A549 (cell line): ENCODE measurements at regions not wholly inside any gene's neighbourhood (a gene's known extent, or its start where the extent isn't known, plus 50 kb on each side); places are given as distances from the start of the nearest gene placed in this dataset.
A peak's percentile ranks its signal among the peaks of the same experiment; 100 is the strongest.

Source experiments
- ATAC-seq, 2 experiments: fragments of 200-7000 bp in 1 of 2; fragments of >200 bp in 1 of 2; cut with Nextera tagmentation in 1 of 2; cut with Tn5 transposase in 1 of 2; 3 replicates each; pipeline versions ENCODE4 v1.8.0 to v1.9.1; 2018 to 2020; ENCODE audit warnings: mild to moderate bottlenecking in 1 of 2, moderate library complexity in 1 of 2
- CTCF ChIA-PET: fragments of 300-600 bp; sonication (Branson Sonifier 250); formaldehyde crosslinking; extraction: SDS; loops from one replicate; lab custom pipeline; 2021; ENCODE audit warnings: antibody characterized with exemption, inconsistent platforms; lab: Yijun Ruan, JAX
- POLR2A ChIA-PET: fragments of 350-600 bp; formaldehyde crosslinking; extraction: SDS; loops from one replicate; lab custom pipeline; 2021; ENCODE audit warnings: antibody characterized with exemption, inconsistent platforms; lab: Yijun Ruan, JAX
- DNase-seq, 2 experiments: peaks; one replicate each; pipeline versions ENCODE4 v3.0.0 to v3.0.0-alpha.2; 2011 to 2016; ENCODE audit warnings: low read depth in 1 of 2, low spot score in 1 of 2
- FAIRE-seq: peaks from 2 replicates; lab custom pipeline; 2011; peaks lifted over from hg19 to GRCh38; lab: Jason Lieb, UNC
- H3K27ac ChIP-seq, 2 experiments: fragments of >200 bp; sonication (Bioruptor Twin); formaldehyde crosslinking; 3 replicates each; pipeline ENCODE4 v1.5.1; 2016 to 2017
- H3K4me1 ChIP-seq: fragments of >200 bp; sonication (Bioruptor Twin); formaldehyde crosslinking; 3 replicates; pipeline ENCODE4 v1.6.1; 2016
- H3K4me2 ChIP-seq: fragments of >200 bp; sonication (Bioruptor Twin); formaldehyde crosslinking; 3 replicates; pipeline ENCODE4 v1.6.1; 2016
- H3K4me3 ChIP-seq: fragments of >200 bp; sonication (Bioruptor Twin); formaldehyde crosslinking; 3 replicates; pipeline ENCODE4 v1.5.1; 2016
- H3K9me3 ChIP-seq: fragments of >200 bp; sonication (Bioruptor Twin); formaldehyde crosslinking; 3 replicates; pipeline ENCODE4 v1.6.1; 2016
- CBX8 ChIP-seq: fragments of 200-600 bp; sonication (generic); IDR thresholded peaks from 2 replicates; pipeline ENCODE4 v1.6.1; 2016
- CEBPB ChIP-seq, 2 experiments: fragments of >200 bp in 1 of 2; sonication (Bioruptor Twin) in 1 of 2; formaldehyde crosslinking in 1 of 2; IDR thresholded peaks; 2 replicates each; pipeline ENCODE4 v1.6.1; 2012 to 2016
- CHD2 ChIP-seq: fragments of 150-350 bp; IDR thresholded peaks from 2 replicates; pipeline ENCODE4 v1.6.1; 2014; ENCODE audit warnings: low read length; ENCODE audit not compliant: partially characterized antibody
- CHD4 ChIP-seq: fragments of 200-600 bp; sonication (generic); IDR thresholded peaks from 2 replicates; pipeline ENCODE4 v1.6.1; 2016; ENCODE audit warnings: antibody characterized with exemption, mild to moderate bottlenecking, borderline replicate concordance
- EP300 ChIP-seq, 2 experiments: fragments of >200 bp; sonication (Bioruptor Twin); formaldehyde crosslinking; IDR thresholded peaks; 2 replicates in 1 of 2; 3 replicates in 1 of 2; pipeline ENCODE4 v1.6.1; 2016 to 2017
- ESRRA ChIP-seq: fragments of 150-350 bp; IDR thresholded peaks from 2 replicates; pipeline ENCODE4 v1.6.1; 2014; ENCODE audit warnings: mild to moderate bottlenecking, low read length, borderline replicate concordance
- FOSL2 ChIP-seq, 2 experiments: fragments of 450-650 bp in 1 of 2; fragments of >200 bp in 1 of 2; sonication (Bioruptor Twin) in 1 of 2; formaldehyde crosslinking; IDR thresholded peaks; 2 replicates each; pipeline versions ENCODE4 v1.5.0 to v1.6.1; 2016 to 2020; ENCODE audit warnings: mild to moderate bottlenecking in 1 of 2, moderate library complexity in 1 of 2
- JUNB ChIP-seq: fragments of >200 bp; sonication (Bioruptor Twin); formaldehyde crosslinking; IDR thresholded peaks from 2 replicates; pipeline ENCODE4 v1.6.1; 2016
- KDM1A ChIP-seq: fragments of 200-600 bp; sonication (generic); IDR thresholded peaks from 2 replicates; pipeline ENCODE4 v1.6.1; 2016; ENCODE audit warnings: low read depth, mild to moderate bottlenecking
- MAFK ChIP-seq: fragments of 450-650 bp; IDR thresholded peaks from 2 replicates; pipeline ENCODE4 v1.6.1; 2014; ENCODE audit not compliant: partially characterized antibody
- MYC ChIP-seq: IDR thresholded peaks from 2 replicates; pipeline ENCODE4 v1.6.1; 2012; ENCODE audit warnings: mild to moderate bottlenecking, inconsistent platforms, low read length, improper control_type of control experiment, borderline replicate concordance
- NPAS2 ChIP-seq: fragments of 250-450 bp; sonication (Bioruptor Pico); IDR thresholded peaks from 2 replicates; pipeline ENCODE4 v1.8.0; 2022; ENCODE audit warnings: mild to moderate bottlenecking, moderate library complexity, borderline replicate concordance
- POLR2A ChIP-seq: IDR thresholded peaks from 2 replicates; pipeline ENCODE4 v1.6.1; 2012; ENCODE audit warnings: mild to moderate bottlenecking, low read length
- POLR2AphosphoS2 ChIP-seq: conservative IDR thresholded peaks from 2 replicates; pipeline ENCODE4 v1.6.1; 2012; ENCODE audit warnings: low read length, improper control_type of control experiment, inconsistent platforms
- RNF2 ChIP-seq: fragments of 200-600 bp; sonication (generic); IDR thresholded peaks from 2 replicates; pipeline ENCODE4 v1.6.1; 2016; ENCODE audit warnings: low read depth, mild to moderate bottlenecking, antibody characterized with exemption, moderate library complexity, borderline replicate concordance
- ZC3H11A ChIP-seq: fragments of 450-650 bp; IDR thresholded peaks from 2 replicates; pipeline ENCODE4 v1.6.1; 2014; ENCODE audit warnings: antibody characterized with exemption, mild to moderate bottlenecking
- ZNF302 ChIP-seq: fragments of 250-450 bp; sonication (Bioruptor Pico); IDR thresholded peaks from 2 replicates; pipeline ENCODE4 v1.9.0; 2021; ENCODE audit warnings: inconsistent platforms, mild to moderate bottlenecking, moderate library complexity
- WGBS: methylation state at CpG from one replicate; pipeline ENCODE4 v1.1.6; 2017; ENCODE audit errors: missing lambda C conversion rate; 5-methylcytosine and 5-hydroxymethylcytosine counted together
- TF ChIP-seq, protein P1 (sequence below): fragments of 150-350 bp; IDR thresholded peaks from 2 replicates; pipeline ENCODE4 v1.6.1; 2014; ENCODE audit warnings: low read depth, mild to moderate bottlenecking, low read length
- TF ChIP-seq, protein P2 (sequence below): fragments of 450-650 bp; IDR thresholded peaks from 2 replicates; pipeline ENCODE4 v1.6.1; 2014; ENCODE audit warnings: antibody characterized with exemption
- TF ChIP-seq, protein P3 (sequence below): fragments of >200 bp; sonication (Bioruptor Twin); formaldehyde crosslinking; IDR thresholded peaks from 2 replicates; pipeline ENCODE4 v1.6.1; 2016

DNA sequence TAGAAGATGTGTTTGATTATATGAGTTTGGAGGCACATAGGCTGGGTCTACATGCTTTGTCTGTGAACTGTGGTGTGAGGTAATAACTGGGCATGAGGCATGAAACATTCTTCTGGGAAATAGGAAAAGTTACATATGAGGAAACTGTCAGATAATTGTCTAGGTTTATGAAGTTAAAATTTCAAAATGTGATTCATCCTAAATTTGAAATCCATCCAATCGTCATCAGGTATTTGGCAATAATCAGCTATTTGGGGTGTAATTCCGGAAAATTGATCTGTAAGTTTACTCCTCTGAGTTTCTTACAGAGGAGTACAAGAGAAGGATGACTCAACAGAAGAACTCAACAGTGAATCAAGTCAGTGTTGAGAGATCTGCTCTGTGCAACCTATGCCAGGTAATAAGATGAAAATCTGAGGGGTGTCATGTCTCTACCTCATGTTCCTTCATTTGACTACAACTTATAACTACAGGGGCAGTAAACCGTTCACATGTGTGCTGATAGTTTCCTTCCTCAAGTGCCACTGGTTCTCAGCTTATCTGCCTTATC lies 1171.6 kb upstream of the CDH18 start:
- POLR2A ChIA-PET, result no interaction called here
- Histone ChIP-seq H3K4me3 (no peak overlapping the region), H3K4me1 (no peaks in the 10 kb centered on the region), H3K4me2 (no peak overlapping the region), H3K27ac (no peak overlapping the region), H3K9me3 (no peaks in the 10 kb centered on the region)
- no peak for ATAC-seq
- CTCF ChIA-PET, result no interaction called here
- no peak for FAIRE-seq
- TF ChIP-seq CBX8 (no peak), ZNF302 (CRISPR knock-in tag) (no peak), NPAS2 (CRISPR knock-in tag) (no peak), CHD2 (no peak), FOSL2 (IDR thresholded peaks at IDR 0.05) (no peak), FOSL2 (CRISPR knock-in tag; IDR thresholded peaks at IDR 0.05) (no peak), EP300 (IDR thresholded peaks at IDR 0.05) (no peak), MYC (no peak), POLR2AphosphoS2 (no peak), RNF2 (no peak), ESRRA (no peak), POLR2A (no peak)
- TF ChIP-seq, protein P1, sequence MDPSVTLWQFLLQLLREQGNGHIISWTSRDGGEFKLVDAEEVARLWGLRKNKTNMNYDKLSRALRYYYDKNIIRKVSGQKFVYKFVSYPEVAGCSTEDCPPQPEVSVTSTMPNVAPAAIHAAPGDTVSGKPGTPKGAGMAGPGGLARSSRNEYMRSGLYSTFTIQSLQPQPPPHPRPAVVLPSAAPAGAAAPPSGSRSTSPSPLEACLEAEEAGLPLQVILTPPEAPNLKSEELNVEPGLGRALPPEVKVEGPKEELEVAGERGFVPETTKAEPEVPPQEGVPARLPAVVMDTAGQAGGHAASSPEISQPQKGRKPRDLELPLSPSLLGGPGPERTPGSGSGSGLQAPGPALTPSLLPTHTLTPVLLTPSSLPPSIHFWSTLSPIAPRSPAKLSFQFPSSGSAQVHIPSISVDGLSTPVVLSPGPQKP, result no peak
- TF ChIP-seq, protein P2, sequence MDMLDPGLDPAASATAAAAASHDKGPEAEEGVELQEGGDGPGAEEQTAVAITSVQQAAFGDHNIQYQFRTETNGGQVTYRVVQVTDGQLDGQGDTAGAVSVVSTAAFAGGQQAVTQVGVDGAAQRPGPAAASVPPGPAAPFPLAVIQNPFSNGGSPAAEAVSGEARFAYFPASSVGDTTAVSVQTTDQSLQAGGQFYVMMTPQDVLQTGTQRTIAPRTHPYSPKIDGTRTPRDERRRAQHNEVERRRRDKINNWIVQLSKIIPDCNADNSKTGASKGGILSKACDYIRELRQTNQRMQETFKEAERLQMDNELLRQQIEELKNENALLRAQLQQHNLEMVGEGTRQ, result no peak
- 25% methylated on average over 3 of the region's 3 CpGs for WGBS
- no peak for DNase-seq

DNA sequence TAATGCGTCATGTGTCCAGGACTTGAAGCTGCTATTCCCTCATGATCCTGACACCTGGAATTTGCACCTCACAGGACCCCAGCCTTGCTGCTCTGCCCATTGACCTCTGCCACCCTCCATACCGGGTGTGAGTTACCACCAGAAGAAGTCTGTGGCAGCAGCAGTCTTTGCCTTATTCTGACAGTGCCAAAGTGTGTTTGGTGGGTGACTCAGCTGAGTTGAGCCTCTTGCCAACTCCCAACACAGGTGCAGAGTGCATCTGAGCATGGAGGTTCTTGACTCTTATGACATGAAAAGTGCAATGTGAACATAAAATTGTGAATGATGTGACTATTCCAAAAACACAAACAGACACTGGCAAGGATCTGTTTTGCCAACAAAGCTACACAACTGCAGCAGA lies 1166.5 kb upstream of the CDH18 start:
- no peak for DNase-seq
- no peak for FAIRE-seq
- 48% methylated on average over 2 of the region's 2 CpGs for WGBS
- Histone ChIP-seq H3K4me2 (no peak overlapping the region), H3K4me1 (peaks cover 4% of the 10 kb centered on the region; the same call in 1 of the 3 replicates), H3K27ac (no peak overlapping the region), H3K4me3 (no peak overlapping the region), H3K9me3 (no peaks in the 10 kb centered on the region)
- no peak for ATAC-seq
- POLR2A ChIA-PET, result no interaction called here
- CTCF ChIA-PET, result interaction anchor here (0.7 kb wide), 1 partner anchor 51 kb away, joined by 3 read pairs; no protein-coding TSS in a partner anchor
- TF ChIP-seq CHD4, result no peak
- TF ChIP-seq JUNB, result no peak
- TF ChIP-seq, protein P1, result no peak
- TF ChIP-seq ZC3H11A, result no peak

DNA sequence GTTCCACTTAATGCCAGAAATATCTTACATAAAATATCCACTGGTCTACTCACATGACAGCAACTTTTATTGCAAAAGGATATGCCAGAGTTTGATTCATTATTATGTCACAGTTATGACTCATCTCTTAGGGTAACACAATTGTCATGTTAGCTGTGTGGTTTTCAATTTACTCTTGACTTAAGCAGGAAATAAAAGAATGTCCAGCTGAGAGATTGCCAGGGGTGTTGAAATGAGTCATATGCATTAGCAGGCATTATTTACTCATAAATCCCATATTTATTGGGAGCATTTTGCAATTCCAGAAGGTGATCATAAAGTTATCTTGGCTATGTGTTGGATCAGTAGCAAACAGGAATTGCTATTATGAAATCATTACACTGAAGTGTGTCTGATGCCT lies 1164.6 kb upstream of the CDH18 start:
- FAIRE-seq, result no peak
- TF ChIP-seq, protein P3, sequence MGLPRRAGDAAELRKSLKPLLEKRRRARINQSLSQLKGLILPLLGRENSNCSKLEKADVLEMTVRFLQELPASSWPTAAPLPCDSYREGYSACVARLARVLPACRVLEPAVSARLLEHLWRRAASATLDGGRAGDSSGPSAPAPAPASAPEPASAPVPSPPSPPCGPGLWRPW, result peak; percentile 44; the same call in 1 of the 2 replicates
- TF ChIP-seq EP300 (IDR thresholded peaks at IDR 0.05), result peak in 1 of 2 experiments; percentile 38; a peak in 1 of 5 replicates
- TF ChIP-seq KDM1A, result no peak
- TF ChIP-seq CEBPB (IDR thresholded peaks at IDR 0.05), result peak; percentile 51 to 66; a peak in 3 of 4 replicates
- TF ChIP-seq JUNB, result peak; percentile 83; the same call in 1 of the 2 replicates
- no peak for TF ChIP-seq MAFK
- peak; percentile 81 for TF ChIP-seq FOSL2 (IDR thresholded peaks at IDR 0.05)
- TF ChIP-seq FOSL2 (CRISPR knock-in tag; IDR thresholded peaks at IDR 0.05), result peak; percentile 89
- TF ChIP-seq, all 56 proteins: peak for 5
- peaks cover 4% of the 10 kb centered on the region; the same call in 1 of the 3 replicates for H3K4me1 ChIP-seq
- H3K4me3 ChIP-seq, result no peak overlapping the region
- H3K4me2 ChIP-seq, result no peak overlapping the region
- ChIA-PET CTCF (no interaction called here), POLR2A (no interaction called here)
- H3K27ac ChIP-seq, result no peak overlapping the region
- ATAC-seq (peak in 1 of 2 experiments; percentile 39; a peak in 1 of 6 replicates), DNase-seq (peak; percentile 2 to 58)
- H3K9me3 ChIP-seq, result no peaks in the 10 kb centered on the region
